Smooth muscle cell (in vitro differentiated cells): ENCODE measurements at regions not wholly inside any gene's neighbourhood (a gene's known extent, or its start where the extent isn't known, plus 50 kb on each side); places are given as distances from the start of the nearest gene placed in this dataset.
A peak's percentile ranks its signal among the peaks of the same experiment; 100 is the strongest.

Experiments used
- DNase-seq: peaks from one replicate; lab custom pipeline; 2025; ENCODE audit not compliant: unreplicated experiment; lab: John Stamatoyannopoulos, UW
- H2AFZ ChIP-seq: fragments of 200-600 bp; sonication (generic); 2 replicates; pipeline ENCODE4 v1.6.0; 2016; ENCODE audit warnings: antibody characterized with exemption, low read depth, mild to moderate bottlenecking
- H3F3A ChIP-seq: fragments of 200-600 bp; sonication (generic); 2 replicates; pipeline ENCODE4 v1.6.0; 2017; ENCODE audit warnings: antibody characterized with exemption, low read depth
- H3K27ac ChIP-seq: fragments of 200-600 bp; sonication (generic); 2 replicates; pipeline ENCODE4 v1.5.1; 2016; ENCODE audit warnings: low read depth, mild to moderate bottlenecking
- H3K27me3 ChIP-seq: fragments of 200-600 bp; sonication (generic); 2 replicates; pipeline ENCODE4 v1.6.1; 2016; ENCODE audit warnings: low read depth, mild to moderate bottlenecking
- H3K36me3 ChIP-seq: fragments of 200-600 bp; sonication (generic); 2 replicates; pipeline ENCODE4 v1.5.1; 2016; ENCODE audit warnings: low read depth
- H3K4me1 ChIP-seq: fragments of 200-600 bp; sonication (generic); 2 replicates; pipeline ENCODE4 v1.5.1; 2016; ENCODE audit warnings: low read depth
- H3K4me2 ChIP-seq: fragments of 200-600 bp; sonication (generic); 2 replicates; pipeline ENCODE4 v1.6.0; 2016; ENCODE audit warnings: mild to moderate bottlenecking
- H3K4me3 ChIP-seq: fragments of 200-600 bp; sonication (generic); 2 replicates; pipeline ENCODE4 v1.5.1; 2016; ENCODE audit warnings: mild to moderate bottlenecking
- H3K79me2 ChIP-seq: fragments of 200-600 bp; sonication (generic); 2 replicates; pipeline ENCODE4 v1.6.0; 2016; ENCODE audit warnings: low read depth, mild to moderate bottlenecking
- H3K9ac ChIP-seq: fragments of 200-600 bp; sonication (generic); 2 replicates; pipeline ENCODE4 v1.6.0; 2016; ENCODE audit warnings: low read depth
- H3K9me3 ChIP-seq: fragments of 200-600 bp; sonication (generic); replicated peaks from 2 replicates; pipeline ENCODE4 v1.5.1; 2016; ENCODE audit warnings: low read depth
- H4K20me1 ChIP-seq: fragments of 200-600 bp; sonication (generic); 2 replicates; pipeline ENCODE4 v1.6.0; 2016; ENCODE audit warnings: low read depth
- CTCF ChIP-seq: fragments of 200-600 bp; sonication (generic); IDR thresholded peaks from 2 replicates; pipeline ENCODE4 v1.5.1; 2017; ENCODE audit warnings: borderline replicate concordance, mild to moderate bottlenecking, antibody characterized with exemption; ENCODE audit not compliant: insufficient read depth, poor library complexity, severe bottlenecking
- WGBS: methylation state at CpG from one replicate; pipeline ENCODE4 v1.1.7; 2016; ENCODE audit warnings: low lambda C conversion rate; 5-methylcytosine and 5-hydroxymethylcytosine counted together

DNA sequence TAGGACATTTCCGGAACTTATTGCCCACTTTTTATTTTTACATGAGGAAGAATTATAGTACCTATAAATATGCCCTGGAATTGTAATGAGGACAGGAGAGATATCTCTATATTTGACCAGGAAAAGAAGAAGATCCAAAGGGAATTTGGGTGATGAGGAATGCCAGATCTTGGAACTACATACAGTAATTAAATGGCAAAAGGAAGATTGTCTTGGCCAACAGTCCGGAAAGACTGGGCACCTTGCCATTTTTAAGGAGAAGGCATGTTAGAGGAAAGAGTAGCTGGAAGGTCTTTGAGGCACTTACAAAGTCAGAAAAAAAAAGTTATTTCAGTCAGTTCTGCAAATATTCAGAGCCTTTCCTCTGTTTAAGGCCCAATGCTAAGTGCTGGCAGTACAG, 616.4 kb downstream of the MED13L start:
- H3F3A ChIP-seq = no peaks in the 10 kb centered on the region
- TF ChIP-seq CTCF = no peak
- H3K9me3 ChIP-seq = no peaks in the 10 kb centered on the region
- H3K36me3 ChIP-seq = no peaks in the 10 kb centered on the region
- no peaks in the 10 kb centered on the region for H3K27me3 ChIP-seq
- no peak overlapping the region for H3K27ac ChIP-seq
- H4K20me1 ChIP-seq = no peaks in the 10 kb centered on the region
- WGBS = 93% methylated on average over 2 of the region's 2 CpGs
- H3K9ac ChIP-seq = no peak overlapping the region
- H3K4me3 ChIP-seq = no peak overlapping the region
- H3K79me2 ChIP-seq = no peaks in the 10 kb centered on the region
- H2AFZ ChIP-seq = no peak overlapping the region
- H3K4me1 ChIP-seq = peaks cover 1% of the 10 kb centered on the region
- no peak overlapping the region for H3K4me2 ChIP-seq
- DNase-seq = no peak

- TF ChIP-seq CTCF = no peak
- peak overlapping the region; percentile 14 for H3K4me2 ChIP-seq
- WGBS = 65% methylated on average over 10 of the region's 10 CpGs
- no peaks in the 10 kb centered on the region for H3K27me3 ChIP-seq
- H3K79me2 ChIP-seq = no peaks in the 10 kb centered on the region
- H3K36me3 ChIP-seq = no peaks in the 10 kb centered on the region
- no peaks in the 10 kb centered on the region for H3F3A ChIP-seq
- DNase-seq = no peak
- H4K20me1 ChIP-seq = no peaks in the 10 kb centered on the region
- no peak overlapping the region for H3K27ac ChIP-seq
- H3K4me3 ChIP-seq = no peak overlapping the region
- H3K9me3 ChIP-seq = no peaks in the 10 kb centered on the region
- H3K4me1 ChIP-seq = no peaks in the 10 kb centered on the region
- no peak overlapping the region for H3K9ac ChIP-seq
- H2AFZ ChIP-seq = peak overlapping the region; percentile 24
These were observed 617.2 kb downstream of the MED13L start for GRCh38 chr12:115660211-115660805.

- 58% methylated on average over 4 of the region's 4 CpGs for WGBS
- Histone ChIP-seq H3F3A (no peaks in the 10 kb centered on the region), H3K9me3 (no peaks in the 10 kb centered on the region), H3K4me1 (no peaks in the 10 kb centered on the region), H3K4me3 (no peak overlapping the region), H3K79me2 (no peaks in the 10 kb centered on the region), H3K36me3 (no peaks in the 10 kb centered on the region), H3K27me3 (no peaks in the 10 kb centered on the region), H3K27ac (no peak overlapping the region), H3K9ac (no peak overlapping the region), H4K20me1 (no peaks in the 10 kb centered on the region), H2AFZ (no peak overlapping the region), H3K4me2 (no peak overlapping the region)
- no peak for DNase-seq
- TF ChIP-seq CTCF = no peak
These were observed 618.1 kb downstream of the MED13L start for GRCh38 chr12:115659422-115659821.

DNA sequence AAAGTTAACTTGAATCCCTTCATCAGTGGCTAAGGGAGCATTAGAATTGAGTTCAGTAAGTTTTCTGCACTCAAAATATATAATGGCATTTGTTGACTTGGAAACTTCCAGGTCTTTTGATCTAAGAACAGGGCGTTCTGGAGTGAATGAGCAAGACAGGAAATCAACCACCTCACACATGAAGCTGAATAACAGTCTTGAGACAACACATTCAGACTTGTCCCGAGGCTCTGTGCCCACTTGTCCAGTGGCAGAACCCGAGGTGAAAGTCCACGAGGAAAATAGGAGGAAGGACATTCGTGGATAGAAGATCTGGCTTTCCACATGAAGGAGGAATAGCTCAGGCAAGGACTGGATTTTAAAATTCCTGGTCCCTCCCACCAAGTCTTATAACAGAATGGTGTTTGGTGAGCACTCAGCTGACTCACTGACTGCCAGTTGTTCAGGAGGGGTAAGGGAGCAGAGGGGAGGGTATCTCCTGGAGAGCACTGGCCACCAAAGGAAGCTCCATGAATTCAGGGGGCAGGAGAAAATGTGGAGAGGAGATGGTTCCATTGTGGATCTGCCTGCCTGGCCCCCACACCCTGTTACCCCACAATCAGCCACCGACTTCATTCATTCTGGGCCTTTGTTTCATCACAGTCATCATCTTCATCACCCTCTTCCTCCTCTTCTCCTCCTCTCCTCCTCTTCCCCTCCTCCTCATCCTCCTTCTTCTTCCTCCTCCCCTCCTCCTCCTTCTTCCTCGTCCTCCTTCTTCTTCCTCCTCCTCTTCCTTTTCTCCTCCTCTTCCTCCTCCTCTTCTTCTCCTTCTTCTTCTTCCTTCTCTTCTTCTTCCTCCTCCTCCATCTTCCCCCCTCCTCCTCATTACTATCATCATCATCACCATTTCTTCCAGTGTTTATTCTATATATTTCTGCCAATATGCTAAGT, 620.1 kb downstream of the MED13L start:
- no peaks in the 10 kb centered on the region for H3F3A ChIP-seq
- H3K9me3 ChIP-seq = no peaks in the 10 kb centered on the region
- H3K36me3 ChIP-seq = no peaks in the 10 kb centered on the region
- H3K4me1 ChIP-seq = no peaks in the 10 kb centered on the region
- no peaks in the 10 kb centered on the region for H4K20me1 ChIP-seq
- H3K27ac ChIP-seq = no peak overlapping the region
- 85% methylated on average over 6 of the region's 7 CpGs for WGBS
- H3K27me3 ChIP-seq = no peaks in the 10 kb centered on the region
- H2AFZ ChIP-seq = no peak overlapping the region
- H3K4me2 ChIP-seq = no peak overlapping the region
- DNase-seq = no peak
- TF ChIP-seq CTCF = no peak
- no peak overlapping the region for H3K4me3 ChIP-seq
- H3K79me2 ChIP-seq = no peaks in the 10 kb centered on the region
- no peak overlapping the region for H3K9ac ChIP-seq
